Panc1 (cell line): ENCODE measurements at regions not wholly inside any gene's neighbourhood (a gene's known extent, or its start where the extent isn't known, plus 50 kb on each side); places are given as distances from the start of the nearest gene placed in this dataset.

Experiments used
- ATAC-seq: fragments of 200-7000 bp; cut with Tn5 transposase; 2 replicates; pipeline ENCODE4 v1.9.1; 2020; ENCODE audit warnings: mild to moderate bottlenecking, moderate library complexity
- BruUV-seq: library from RNA; stranded (reverse); fragments of 400-500 nt; replicated peaks from 2 replicates; lab custom pipeline; 2021; lab: Mats Ljungman, UMichigan
- CTCF ChIA-PET: fragments of 300-600 bp; sonication (Branson Sonifier 250); formaldehyde crosslinking; loops from one replicate; lab custom pipeline; 2022; ENCODE audit warnings: antibody characterized with exemption; lab: Charles Lee
- POLR2A ChIA-PET: fragments of 300-600 bp; sonication (Branson Sonifier 250); formaldehyde crosslinking; loops from one replicate; lab custom pipeline; 2022; ENCODE audit warnings: antibody characterized with exemption; lab: Charles Lee
- DNase-seq: peaks from one replicate; pipeline ENCODE4 v3.0.0-alpha.2; 2010; ENCODE audit warnings: low read depth, low spot score
- H3K27ac ChIP-seq: 2 replicates; pipeline ENCODE4 v1.5.1; 2011; ENCODE audit warnings: mild to moderate bottlenecking, low read length, inconsistent platforms
- H3K27me3 ChIP-seq: fragments of 200-500 bp; sonication (Bioruptor generic); 2 replicates; pipeline ENCODE4 v1.6.0; 2014; ENCODE audit warnings: low read length, inconsistent platforms; ENCODE audit not compliant: control insufficient read depth, insufficient read depth
- H3K36me3 ChIP-seq: fragments of 200-500 bp; sonication (Bioruptor generic); 2 replicates; pipeline ENCODE4 v1.5.1; 2014; ENCODE audit warnings: inconsistent platforms, mild to moderate bottlenecking, low read length, moderate library complexity; ENCODE audit not compliant: control insufficient read depth, insufficient read depth
- H3K4me1 ChIP-seq: 2 replicates; pipeline ENCODE4 v1.5.1; 2011; ENCODE audit warnings: inconsistent platforms, mild to moderate bottlenecking, low read length, moderate library complexity; ENCODE audit not compliant: control insufficient read depth, insufficient read depth
- H3K4me3 ChIP-seq, 2 experiments: 2 replicates each; pipeline ENCODE4 v1.5.1; 2011 to 2012; ENCODE audit warnings: low read depth in 2 of 2, low read length in 2 of 2, mild to moderate bottlenecking in 2 of 2, inconsistent platforms in 1 of 2, moderate library complexity in 1 of 2
- H3K9me3 ChIP-seq: fragments of 200-500 bp; sonication (Bioruptor generic); 2 replicates; pipeline ENCODE4 v1.5.1; 2014; ENCODE audit warnings: low read depth, mild to moderate bottlenecking, inconsistent platforms, low read length, moderate library complexity; ENCODE audit not compliant: control insufficient read depth, insufficient read depth
- POLR2AphosphoS5 ChIP-seq: IDR thresholded peaks from 2 replicates; pipeline ENCODE4 v1.6.1; 2012; ENCODE audit warnings: mild to moderate bottlenecking, low read depth, low read length, moderate library complexity
- REST ChIP-seq, 2 experiments: IDR thresholded peaks; 2 replicates each; pipeline ENCODE4 v1.6.1; 2011 to 2012; ENCODE audit warnings: low read depth in 2 of 2, control low read depth in 1 of 2, low read length in 1 of 2, mild to moderate bottlenecking in 1 of 2, moderate library complexity in 1 of 2; ENCODE audit not compliant: insufficient read depth in 1 of 2
- SIN3A ChIP-seq: IDR thresholded peaks from 2 replicates; pipeline ENCODE4 v1.6.1; 2012; ENCODE audit warnings: low read depth, mild to moderate bottlenecking, low read length, moderate library complexity, borderline replicate concordance; ENCODE audit not compliant: insufficient read depth
- TCF7L2 ChIP-seq: IDR thresholded peaks from 2 replicates; pipeline ENCODE4 v1.6.1; 2011; ENCODE audit warnings: mild to moderate bottlenecking, low read depth, low read length, inconsistent platforms
- in situ Hi-C: cut with HindIII; loops from 2 replicates; pipeline ENCODE4 v1.10.0; 2016; ENCODE audit warnings: low sequenced_read_pairs, low pct_unique_long_range_greater_than_20kb
- intact Hi-C: fragments of 100-400 bp; cut with micrococcal nuclease; formaldehyde crosslinking; loops from one replicate; pipeline ENCODE4 v1.10.0; 2022; ENCODE audit not compliant: unreplicated experiment
- TF ChIP-seq, protein P1 (sequence below): fragments of 450-650 bp; IDR thresholded peaks from 2 replicates; pipeline ENCODE4 v1.5.1; 2017; ENCODE audit warnings: mild to moderate bottlenecking

DNA sequence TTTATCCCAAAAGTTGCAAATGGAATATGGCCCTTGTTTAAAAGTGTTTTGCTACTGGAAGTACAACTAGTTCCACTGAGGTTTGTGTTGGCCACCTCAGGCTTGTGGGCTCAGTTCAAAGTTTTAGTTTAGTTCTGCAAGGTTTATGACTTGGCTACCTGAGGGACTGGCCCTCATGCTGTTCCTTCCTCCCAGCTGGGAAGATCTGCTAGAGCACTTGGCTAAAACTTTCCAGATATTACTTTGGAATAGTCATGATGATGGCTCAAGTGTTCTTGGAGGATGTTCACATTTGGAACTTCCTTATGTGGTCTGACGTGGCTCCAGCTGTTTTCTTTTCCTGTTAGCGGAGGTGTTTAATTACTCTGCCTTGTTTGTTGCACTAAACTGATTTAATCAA is 110.2 kb upstream of the IVNS1ABP start:
- TF ChIP-seq REST (IDR thresholded peaks at IDR 0.05; ENCODE audit: insufficient read depth in 1 of 2, low read depth in 2 of 2, low read length in 1 of 2) (no peak), POLR2AphosphoS5 (no peak), TCF7L2 (no peak), SIN3A (no peak)
- TF ChIP-seq, protein P1, sequence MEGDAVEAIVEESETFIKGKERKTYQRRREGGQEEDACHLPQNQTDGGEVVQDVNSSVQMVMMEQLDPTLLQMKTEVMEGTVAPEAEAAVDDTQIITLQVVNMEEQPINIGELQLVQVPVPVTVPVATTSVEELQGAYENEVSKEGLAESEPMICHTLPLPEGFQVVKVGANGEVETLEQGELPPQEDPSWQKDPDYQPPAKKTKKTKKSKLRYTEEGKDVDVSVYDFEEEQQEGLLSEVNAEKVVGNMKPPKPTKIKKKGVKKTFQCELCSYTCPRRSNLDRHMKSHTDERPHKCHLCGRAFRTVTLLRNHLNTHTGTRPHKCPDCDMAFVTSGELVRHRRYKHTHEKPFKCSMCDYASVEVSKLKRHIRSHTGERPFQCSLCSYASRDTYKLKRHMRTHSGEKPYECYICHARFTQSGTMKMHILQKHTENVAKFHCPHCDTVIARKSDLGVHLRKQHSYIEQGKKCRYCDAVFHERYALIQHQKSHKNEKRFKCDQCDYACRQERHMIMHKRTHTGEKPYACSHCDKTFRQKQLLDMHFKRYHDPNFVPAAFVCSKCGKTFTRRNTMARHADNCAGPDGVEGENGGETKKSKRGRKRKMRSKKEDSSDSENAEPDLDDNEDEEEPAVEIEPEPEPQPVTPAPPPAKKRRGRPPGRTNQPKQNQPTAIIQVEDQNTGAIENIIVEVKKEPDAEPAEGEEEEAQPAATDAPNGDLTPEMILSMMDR, result no peak
- CTCF ChIA-PET, result no interaction called here
- BruUV-seq, result no TSS peak

DNA sequence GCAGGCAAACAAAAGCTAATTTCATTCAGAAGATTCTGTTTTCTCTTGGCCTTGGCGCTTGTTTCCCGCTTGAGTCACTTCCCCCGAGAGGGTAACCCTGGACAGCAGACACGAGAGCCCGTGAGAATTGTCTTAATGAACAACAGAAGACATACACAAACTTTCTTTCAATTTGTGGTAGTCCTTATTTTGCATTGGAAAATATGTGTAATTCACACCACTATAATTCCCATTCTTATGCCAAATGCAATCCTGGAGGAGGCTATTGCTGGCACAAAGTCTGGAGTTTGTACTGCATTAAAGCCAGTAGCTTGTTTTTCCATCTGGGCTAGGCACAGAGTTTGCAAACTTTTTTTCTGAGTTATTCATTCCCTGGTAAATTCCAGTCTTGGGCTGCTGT is 109.8 kb upstream of the IVNS1ABP start:
- POLR2A ChIA-PET, result no interaction called here
- no peak for ATAC-seq
- H3K27ac ChIP-seq, result no peak overlapping the region
- CTCF ChIA-PET, result no interaction called here
- no peaks in the 10 kb centered on the region for H3K9me3 ChIP-seq
- no TSS peak for BruUV-seq
- no peaks in the 10 kb centered on the region for H3K36me3 ChIP-seq
- H3K4me3 ChIP-seq, result no peak overlapping the region
- in situ Hi-C loops, result no loop called here
- TF ChIP-seq TCF7L2 (no peak), SIN3A (no peak), REST (IDR thresholded peaks at IDR 0.05; ENCODE audit: insufficient read depth in 1 of 2, low read depth in 2 of 2, low read length in 1 of 2) (no peak), POLR2AphosphoS5 (no peak)
- TF ChIP-seq, protein P1, result no peak
- intact Hi-C loops, result no loop called here
- H3K4me1 ChIP-seq, result no peaks in the 10 kb centered on the region
- DNase-seq, result no peak
- no peaks in the 10 kb centered on the region for H3K27me3 ChIP-seq

More for the DNA sequence above, 110.2 kb upstream of the IVNS1ABP start:
- in situ Hi-C loops (no loop called here), intact Hi-C loops (no loop called here)
- H3K4me3 ChIP-seq, result no peak overlapping the region
- H3K36me3 ChIP-seq, result no peaks in the 10 kb centered on the region
- no peak for ATAC-seq
- DNase-seq, result no peak
- H3K9me3 ChIP-seq, result no peaks in the 10 kb centered on the region
- POLR2A ChIA-PET, result no interaction called here
- H3K4me1 ChIP-seq, result no peaks in the 10 kb centered on the region
- H3K27me3 ChIP-seq, result no peaks in the 10 kb centered on the region
- no peak overlapping the region for H3K27ac ChIP-seq
